Transverse colon (tissue), 4 donors: ENCODE measurements at regions not wholly inside any gene's neighbourhood (a gene's known extent, or its start where the extent isn't known, plus 50 kb on each side); places are given as distances from the start of the nearest gene placed in this dataset.

Experiments used
- DNase-seq: peaks from one replicate; pipeline ENCODE4 v3.0.0-alpha.2; 2019
- H3K27ac ChIP-seq, 4 donors: fragments of 200-600 bp; sonication (generic); 2 replicates each; pipeline ENCODE4 v1.5.1; 2016 to 2018; ENCODE audit warnings: inconsistent platforms in 4 of 4
- H3K27me3 ChIP-seq: fragments of 200-600 bp; sonication (generic); 2 replicates; pipeline ENCODE4 v1.5.1; 2017; ENCODE audit warnings: inconsistent platforms
- H3K36me3 ChIP-seq, 4 donors: fragments of 200-600 bp; sonication (generic); 2 replicates each; pipeline ENCODE4 v1.5.1; 2017 to 2019; ENCODE audit warnings: inconsistent platforms in 4 of 4
- H3K4me1 ChIP-seq, 4 donors: fragments of 200-600 bp; sonication (generic); 2 replicates each; pipeline ENCODE4 v1.5.1; 2017 to 2020; ENCODE audit warnings: inconsistent platforms in 4 of 4
- H3K4me3 ChIP-seq, 4 donors: fragments of 200-600 bp; sonication (generic); 1 replicate in 1 of 4; 2 replicates in 3 of 4; pipeline versions ENCODE4 v1.5.1 to v1.6.1; 2017 to 2019; ENCODE audit warnings: inconsistent platforms in 4 of 4
- H3K9me3 ChIP-seq, 2 donors: fragments of 200-600 bp; sonication (generic); 2 replicates each; pipeline ENCODE4 v1.5.1; 2017 to 2019; ENCODE audit warnings: inconsistent platforms in 2 of 2
- EP300 ChIP-seq: sonication (generic); formaldehyde crosslinking; IDR thresholded peaks from one replicate; pipeline ENCODE4 v1.6.1; 2017; ENCODE audit warnings: antibody characterized with exemption, low read depth
- POLR2A ChIP-seq: fragments of 450-650 bp; IDR thresholded peaks from one replicate; pipeline ENCODE4 v1.6.1; 2016; ENCODE audit warnings: antibody characterized with exemption, mild to moderate bottlenecking, moderate library complexity
- POLR2AphosphoS5 ChIP-seq, 3 donors: sonication (generic); formaldehyde crosslinking; IDR thresholded peaks; one replicate each; pipeline ENCODE4 v1.6.1; 2016; ENCODE audit warnings: antibody characterized with exemption in 3 of 3
- WGBS, 2 donors: methylation state at CpG; one replicate each; pipeline ENCODE4 v1.1.5; 2018; ENCODE audit warnings: low coverage in 1 of 2; 5-methylcytosine and 5-hydroxymethylcytosine counted together
- in situ Hi-C, 4 donors: fragments of 200-750 bp; cut with MboI; loops; one replicate each; pipeline versions ENCODE4 v1.15.0 to v1.15.1; 2017; ENCODE audit warnings: low sequenced_read_pairs in 3 of 4, low pct_ligation_motif_present in 1 of 4, low pct_unique_long_range_greater_than_20kb in 1 of 4
- intact Hi-C: fragments of 100-400 bp; cut with DNase I; formaldehyde crosslinking; loops from one replicate; pipeline ENCODE4 v1.15.1; 2023; ENCODE audit warnings: low total_unique reads
- TF ChIP-seq, protein P1 (sequence below), 5 experiments: fragments of 200-600 bp in 3 of 5; fragments of 450-650 bp in 2 of 5; sonication (generic) in 3 of 5; IDR thresholded peaks; 1 replicate in 2 of 5; 2 replicates in 3 of 5; pipeline ENCODE4 v1.5.1; 2016 to 2017; ENCODE audit warnings: antibody characterized with exemption in 5 of 5, inconsistent platforms in 3 of 5, mild to moderate bottlenecking in 2 of 5, moderate library complexity in 1 of 5

GRCh38 chr5:72565513-72566289, 58.5 kb upstream of the ZNF366 start:
- Histone ChIP-seq H3K4me3 (no peak overlapping the region), H3K9me3 (no peaks in the 10 kb centered on the region), H3K36me3 (no peaks in the 10 kb centered on the region), H3K27me3 (no peaks in the 10 kb centered on the region), H3K27ac (no peak overlapping the region), H3K4me1 (no peaks in the 10 kb centered on the region)
- intact Hi-C loops: no loop called here
- WGBS, 2 donors: 68 to 82% methylated on average over 4 to 8 of the region's 8 CpGs
- no peak for TF ChIP-seq EP300
- DNase-seq: no peak
- in situ Hi-C loops: no loop called here

GRCh38 chr5:72562717-72563116, 55.5 kb upstream of the ZNF366 start:
- Histone ChIP-seq H3K27ac (no peak overlapping the region), H3K9me3 (no peaks in the 10 kb centered on the region), H3K4me3 (no peak overlapping the region), H3K36me3 (no peaks in the 10 kb centered on the region), H3K27me3 (no peaks in the 10 kb centered on the region), H3K4me1 (no peaks in the 10 kb centered on the region)
- intact Hi-C loops: no loop called here
- TF ChIP-seq POLR2AphosphoS5 (IDR thresholded peaks at IDR 0.05) (no peak), POLR2A (no peak), EP300 (no peak)
- TF ChIP-seq, protein P1, sequence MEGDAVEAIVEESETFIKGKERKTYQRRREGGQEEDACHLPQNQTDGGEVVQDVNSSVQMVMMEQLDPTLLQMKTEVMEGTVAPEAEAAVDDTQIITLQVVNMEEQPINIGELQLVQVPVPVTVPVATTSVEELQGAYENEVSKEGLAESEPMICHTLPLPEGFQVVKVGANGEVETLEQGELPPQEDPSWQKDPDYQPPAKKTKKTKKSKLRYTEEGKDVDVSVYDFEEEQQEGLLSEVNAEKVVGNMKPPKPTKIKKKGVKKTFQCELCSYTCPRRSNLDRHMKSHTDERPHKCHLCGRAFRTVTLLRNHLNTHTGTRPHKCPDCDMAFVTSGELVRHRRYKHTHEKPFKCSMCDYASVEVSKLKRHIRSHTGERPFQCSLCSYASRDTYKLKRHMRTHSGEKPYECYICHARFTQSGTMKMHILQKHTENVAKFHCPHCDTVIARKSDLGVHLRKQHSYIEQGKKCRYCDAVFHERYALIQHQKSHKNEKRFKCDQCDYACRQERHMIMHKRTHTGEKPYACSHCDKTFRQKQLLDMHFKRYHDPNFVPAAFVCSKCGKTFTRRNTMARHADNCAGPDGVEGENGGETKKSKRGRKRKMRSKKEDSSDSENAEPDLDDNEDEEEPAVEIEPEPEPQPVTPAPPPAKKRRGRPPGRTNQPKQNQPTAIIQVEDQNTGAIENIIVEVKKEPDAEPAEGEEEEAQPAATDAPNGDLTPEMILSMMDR (IDR thresholded peaks at IDR 0.05): no peak
- no peak for DNase-seq
- 90 to 92% methylated on average over 2 of the region's 2 CpGs for WGBS, 2 donors
- in situ Hi-C loops: no loop called here

GRCh38 chr5:72561148-72561972, 54.1 kb upstream of the ZNF366 start:
- intact Hi-C loops: no loop called here
- Histone ChIP-seq H3K27me3 (no peaks in the 10 kb centered on the region), H3K4me1 (peaks cover 4 to 10% (median 7%) of the 10 kb centered on the region in 4 donors), H3K4me3 (no peak overlapping the region), H3K36me3 (no peaks in the 10 kb centered on the region), H3K9me3 (no peaks in the 10 kb centered on the region), H3K27ac (no peak overlapping the region)
- in situ Hi-C loops: no loop called here
- DNase-seq: no peak
- TF ChIP-seq POLR2AphosphoS5 (IDR thresholded peaks at IDR 0.05) (no peak), EP300 (no peak), POLR2A (no peak)
- TF ChIP-seq, protein P1 (IDR thresholded peaks at IDR 0.05): no peak
- 81 to 90% methylated on average over 4 to 5 of the region's 5 CpGs for WGBS, 2 donors

DNA sequence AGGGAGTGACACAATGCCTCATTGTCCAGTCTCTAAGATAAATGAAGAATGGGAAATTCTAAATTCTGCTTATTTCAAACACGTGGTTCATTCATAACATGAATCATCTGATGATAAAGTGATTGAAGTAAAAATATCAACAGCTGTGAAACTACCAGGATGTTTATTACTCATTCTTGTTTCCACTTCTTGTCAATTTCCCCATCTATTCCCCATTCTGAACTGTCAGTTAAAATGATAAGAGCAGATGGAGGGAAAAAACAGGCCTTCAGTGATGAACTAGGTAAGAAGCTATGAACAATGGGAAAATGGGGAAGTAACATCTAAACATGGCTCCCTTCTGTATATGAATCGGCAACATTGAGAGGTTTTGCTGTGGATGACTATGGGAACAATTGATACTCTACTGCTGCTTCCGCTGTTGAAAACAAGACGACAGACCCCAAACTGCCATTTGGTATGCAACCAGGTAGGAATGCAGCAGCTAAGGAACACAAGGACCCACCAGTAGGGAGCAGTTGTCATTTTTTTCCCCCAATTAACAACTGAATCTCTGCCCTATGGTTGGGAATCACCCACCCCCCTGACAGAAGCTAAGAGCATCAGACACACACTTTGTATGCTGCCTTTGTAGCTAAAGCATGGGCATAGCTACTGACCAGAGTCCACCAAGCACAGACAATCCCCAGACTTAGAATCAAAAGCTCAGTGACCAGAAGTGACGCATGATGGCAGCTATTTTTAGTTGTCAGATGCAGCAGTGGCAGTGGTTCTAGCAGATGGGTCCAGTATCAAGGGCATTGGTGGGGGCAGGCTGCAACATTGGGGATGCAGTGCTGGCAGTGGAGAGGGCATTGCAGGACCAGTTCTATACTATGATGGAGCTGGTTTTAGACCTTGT, 52.9 kb upstream of the ZNF366 start:
- Histone ChIP-seq H3K27me3 (no peaks in the 10 kb centered on the region), H3K27ac (no peak overlapping the region), H3K9me3 (no peaks in the 10 kb centered on the region), H3K36me3 (no peaks in the 10 kb centered on the region), H3K4me3 (no peak overlapping the region), H3K4me1 (peaks cover 4 to 17% (median 14%) of the 10 kb centered on the region in 4 donors)
- DNase-seq: no peak
- intact Hi-C loops (no loop called here), in situ Hi-C loops (no loop called here)
- 75 to 81% methylated on average over 1 to 5 of the region's 5 CpGs for WGBS, 2 donors
- no peak for TF ChIP-seq POLR2AphosphoS5 (IDR thresholded peaks at IDR 0.05)
